ENCODE measurements at regions not wholly inside any gene's neighbourhood (a gene's known extent, or its start where the extent isn't known, plus 50 kb on each side); places are given as distances from the start of the nearest gene placed in this dataset.
A peak's percentile ranks its signal among the peaks of the same experiment; 100 is the strongest.

DNA sequence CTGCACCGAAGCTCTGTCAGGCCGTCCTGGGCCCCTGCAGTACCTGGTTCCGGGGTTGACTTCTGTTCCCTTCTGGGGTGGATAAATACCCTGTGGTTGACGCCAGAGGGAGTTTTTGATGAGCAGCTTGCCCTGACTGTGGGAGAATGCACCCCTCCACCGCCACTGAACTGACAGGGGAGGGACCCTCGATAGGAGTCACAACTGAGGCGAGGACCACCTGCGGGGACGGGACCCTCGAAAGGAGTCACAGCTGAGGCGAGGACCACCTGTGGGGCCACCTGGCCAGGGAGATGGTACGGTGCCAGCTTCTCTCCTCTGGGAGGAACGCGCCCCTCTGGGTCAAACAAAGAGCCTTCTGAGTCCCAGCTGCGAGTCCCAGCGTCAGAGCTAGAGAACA is 100.1 kb upstream of the FRMD1 start:
- H3K4me3 Mint-ChIP-seq: no peak overlapping the region
- peaks cover 13% of the 10 kb centered on the region for H3K4me1 ChIP-seq (ENCODE audit: control insufficient read depth, insufficient read depth, low read length)
- H3K9ac ChIP-seq (ENCODE audit: extremely low read depth, low read length, poor library complexity, severe bottlenecking): no peak overlapping the region
- no peak overlapping the region for H3K27ac Mint-ChIP-seq
- TF ChIP-seq, protein P1, sequence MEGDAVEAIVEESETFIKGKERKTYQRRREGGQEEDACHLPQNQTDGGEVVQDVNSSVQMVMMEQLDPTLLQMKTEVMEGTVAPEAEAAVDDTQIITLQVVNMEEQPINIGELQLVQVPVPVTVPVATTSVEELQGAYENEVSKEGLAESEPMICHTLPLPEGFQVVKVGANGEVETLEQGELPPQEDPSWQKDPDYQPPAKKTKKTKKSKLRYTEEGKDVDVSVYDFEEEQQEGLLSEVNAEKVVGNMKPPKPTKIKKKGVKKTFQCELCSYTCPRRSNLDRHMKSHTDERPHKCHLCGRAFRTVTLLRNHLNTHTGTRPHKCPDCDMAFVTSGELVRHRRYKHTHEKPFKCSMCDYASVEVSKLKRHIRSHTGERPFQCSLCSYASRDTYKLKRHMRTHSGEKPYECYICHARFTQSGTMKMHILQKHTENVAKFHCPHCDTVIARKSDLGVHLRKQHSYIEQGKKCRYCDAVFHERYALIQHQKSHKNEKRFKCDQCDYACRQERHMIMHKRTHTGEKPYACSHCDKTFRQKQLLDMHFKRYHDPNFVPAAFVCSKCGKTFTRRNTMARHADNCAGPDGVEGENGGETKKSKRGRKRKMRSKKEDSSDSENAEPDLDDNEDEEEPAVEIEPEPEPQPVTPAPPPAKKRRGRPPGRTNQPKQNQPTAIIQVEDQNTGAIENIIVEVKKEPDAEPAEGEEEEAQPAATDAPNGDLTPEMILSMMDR (conservative IDR thresholded peaks at IDR 0.05): peak; percentile 40
- peaks cover 7% of the 10 kb centered on the region for H3K27me3 Mint-ChIP-seq (ENCODE audit: insufficient read depth)
- no peak overlapping the region for H3K4me3 ChIP-seq (ENCODE audit: low read length)
- no peaks in the 10 kb centered on the region for H3K27me3 ChIP-seq (ENCODE audit: control insufficient read depth, insufficient read depth, low read length, poor library complexity, severe bottlenecking)
- no peaks in the 10 kb centered on the region for H3K36me3 ChIP-seq (ENCODE audit: control insufficient read depth, insufficient read depth, low read length)
- H3K9me3 ChIP-seq (ENCODE audit: control insufficient read depth, low read length): no peaks in the 10 kb centered on the region
- no peaks in the 10 kb centered on the region for H3K36me3 Mint-ChIP-seq (ENCODE audit: low read depth)
- peaks cover 14% of the 10 kb centered on the region for H3K4me1 Mint-ChIP-seq
- no peaks in the 10 kb centered on the region for H3K9me3 Mint-ChIP-seq
- 91 to 94% methylated on average over 7 to 16 of the region's 16 CpGs for WGBS, 2 experiments (ENCODE audit: insufficient coverage in 1 of 2, insufficient read length in 1 of 2)
- peak; percentile 48 for DNase-seq
- no peak overlapping the region for H3K27ac ChIP-seq (ENCODE audit: low read depth, low read length)

- Histone ChIP-seq H3K9ac (ENCODE audit: extremely low read depth, low read length, poor library complexity, severe bottlenecking) (no peak overlapping the region), H3K4me1 (ENCODE audit: control insufficient read depth, insufficient read depth, low read length) (peaks cover 11% of the 10 kb centered on the region), H3K27ac (ENCODE audit: low read depth, low read length) (no peak overlapping the region), H3K36me3 (ENCODE audit: control insufficient read depth, insufficient read depth, low read length) (no peaks in the 10 kb centered on the region), H3K27me3 (ENCODE audit: control insufficient read depth, insufficient read depth, low read length, poor library complexity, severe bottlenecking) (no peaks in the 10 kb centered on the region), H3K4me3 (ENCODE audit: low read length) (no peak overlapping the region), H3K9me3 (ENCODE audit: control insufficient read depth, low read length) (no peaks in the 10 kb centered on the region)
- Mint-ChIP-seq H3K9me3 (no peaks in the 10 kb centered on the region), H3K27ac (no peak overlapping the region), H3K27me3 (ENCODE audit: insufficient read depth) (peaks cover 3% of the 10 kb centered on the region), H3K4me1 (peaks cover 7% of the 10 kb centered on the region), H3K4me3 (no peak overlapping the region), H3K36me3 (ENCODE audit: low read depth) (no peaks in the 10 kb centered on the region)
- 90 to 95% methylated on average over 7 to 8 of the region's 8 CpGs for WGBS, 2 experiments (ENCODE audit: insufficient coverage in 1 of 2, insufficient read length in 1 of 2)
- TF ChIP-seq, protein P1 (conservative IDR thresholded peaks at IDR 0.05): no peak
- peak; percentile 30 for DNase-seq
Measured at GRCh38 chr6:168177103-168177891, 98.3 kb upstream of the FRMD1 start.

DNA sequence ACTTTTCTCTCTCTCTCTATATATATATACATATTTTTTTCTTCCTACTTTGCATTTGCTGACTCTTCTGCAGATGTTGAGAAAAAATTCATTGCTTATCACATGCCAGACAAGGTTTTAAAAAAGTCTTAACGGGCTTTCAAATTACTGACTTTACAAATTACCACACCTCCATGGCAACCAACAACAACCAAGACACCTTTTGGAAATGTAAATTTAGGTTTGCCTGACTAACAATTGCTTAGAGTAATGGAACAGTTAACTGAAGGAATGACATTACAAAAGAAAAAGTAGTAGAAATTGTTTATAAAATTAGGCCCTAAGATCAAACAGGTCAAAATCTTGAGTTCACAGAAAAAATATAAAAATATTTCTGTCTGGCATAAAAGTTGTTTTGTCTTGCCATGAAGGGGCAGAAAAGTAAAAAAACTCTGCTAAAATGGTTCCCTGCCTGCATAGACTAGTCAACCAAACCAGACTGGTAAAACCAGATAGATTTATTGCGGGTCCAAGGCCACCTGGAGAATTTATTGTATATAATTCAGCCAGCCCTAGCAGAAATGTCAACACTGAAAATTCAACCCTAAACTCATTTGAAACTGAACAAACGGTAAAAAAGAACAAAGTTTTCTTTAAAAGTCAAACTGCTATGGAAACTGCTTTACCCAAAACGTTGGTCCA is 92.8 kb upstream of the FRMD1 start:
- TF ChIP-seq, protein P1 (conservative IDR thresholded peaks at IDR 0.05): no peak
- H3K27me3 ChIP-seq (ENCODE audit: control insufficient read depth, insufficient read depth, low read length, poor library complexity, severe bottlenecking): no peaks in the 10 kb centered on the region
- H3K9me3 Mint-ChIP-seq: peaks cover 4% of the 10 kb centered on the region
- H3K36me3 Mint-ChIP-seq (ENCODE audit: low read depth): no peaks in the 10 kb centered on the region
- 32% methylated on average over 4 of the region's 4 CpGs; no CpG with 5 or more reads in 1 of the 2 experiments for WGBS, 2 experiments (ENCODE audit: insufficient coverage in 1 of 2, insufficient read length in 1 of 2)
- H3K27ac ChIP-seq (ENCODE audit: low read depth, low read length): no peak overlapping the region
- no peak overlapping the region for H3K4me3 Mint-ChIP-seq
- H3K9ac ChIP-seq (ENCODE audit: extremely low read depth, low read length, poor library complexity, severe bottlenecking): no peak overlapping the region
- no peaks in the 10 kb centered on the region for H3K9me3 ChIP-seq (ENCODE audit: control insufficient read depth, low read length)
- no peak overlapping the region for H3K27ac Mint-ChIP-seq
- H3K4me1 Mint-ChIP-seq: peaks cover 3% of the 10 kb centered on the region
- no peaks in the 10 kb centered on the region for H3K36me3 ChIP-seq (ENCODE audit: control insufficient read depth, insufficient read depth, low read length)
- H3K27me3 Mint-ChIP-seq (ENCODE audit: insufficient read depth): no peaks in the 10 kb centered on the region
- H3K4me3 ChIP-seq (ENCODE audit: low read length): no peak overlapping the region
- peak; percentile 21 for DNase-seq
- no peaks in the 10 kb centered on the region for H3K4me1 ChIP-seq (ENCODE audit: control insufficient read depth, insufficient read depth, low read length)

Measured in endodermal cell (in vitro differentiated cells).